Activated CD8-positive, alpha-beta memory T cell treated with anti-CD3 and anti-CD28 coated beads, Interleukin-2, amount 50 U/mL, for 4 hours (primary cell): ENCODE measurements at regions not wholly inside any gene's neighbourhood (a gene's known extent, or its start where the extent isn't known, plus 50 kb on each side); places are given as distances from the start of the nearest gene placed in this dataset.

Experiments
- DNase-seq: peaks from one replicate; pipeline ENCODE4 v3.0.0-alpha.2; 2020

- no peak for DNase-seq
These were observed 70.2 kb downstream of the HRH4 start for GRCh38 chr18:24530630-24531111.

DNA sequence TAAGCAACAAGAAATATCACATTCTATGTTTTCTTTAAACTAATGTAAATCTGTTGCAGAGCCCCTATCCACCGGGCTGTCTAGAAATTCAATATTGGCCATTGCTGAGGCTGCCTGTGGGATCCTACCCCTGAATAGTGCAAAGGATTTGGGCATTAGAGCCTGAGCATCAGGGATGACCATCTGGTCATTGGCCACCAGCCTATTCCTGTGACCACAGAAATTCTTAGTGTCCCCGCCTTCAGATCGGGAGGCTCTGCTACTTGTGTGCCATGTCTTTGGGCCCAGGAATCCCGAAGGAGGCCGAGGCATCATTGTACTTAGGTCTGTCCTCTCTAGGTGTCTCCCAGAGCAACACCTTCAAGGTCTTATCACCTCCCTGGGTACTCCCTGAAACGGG lies 73.8 kb downstream of the HRH4 start:
- no peak for DNase-seq

DNA sequence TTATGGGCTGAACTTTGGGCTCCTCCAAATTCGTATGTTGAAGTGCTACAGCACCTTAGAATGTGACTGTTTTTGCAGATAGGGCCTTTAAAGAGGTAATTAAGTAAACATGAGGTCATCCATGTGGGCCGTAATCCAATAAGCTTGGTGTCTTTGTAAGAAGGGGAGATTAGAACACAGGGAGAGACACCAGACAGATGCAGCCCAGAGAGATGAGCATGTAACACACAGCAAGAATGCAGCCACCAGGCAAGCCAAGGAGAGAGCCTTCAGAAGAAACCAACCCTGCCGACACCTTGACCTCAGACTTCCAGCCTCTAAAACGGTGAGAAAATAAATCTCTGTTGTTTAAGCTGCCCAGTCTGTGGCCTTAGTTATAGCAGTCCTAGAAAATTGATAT lies 74.3 kb downstream of the HRH4 start:
- DNase-seq: no peak

- no peak for DNase-seq
These were observed 75.3 kb downstream of the HRH4 start for GRCh38 chr18:24535527-24536295.

GRCh38 chr18:24536326-24536725 lies 75.9 kb downstream of the HRH4 start:
- no peak for DNase-seq

DNA sequence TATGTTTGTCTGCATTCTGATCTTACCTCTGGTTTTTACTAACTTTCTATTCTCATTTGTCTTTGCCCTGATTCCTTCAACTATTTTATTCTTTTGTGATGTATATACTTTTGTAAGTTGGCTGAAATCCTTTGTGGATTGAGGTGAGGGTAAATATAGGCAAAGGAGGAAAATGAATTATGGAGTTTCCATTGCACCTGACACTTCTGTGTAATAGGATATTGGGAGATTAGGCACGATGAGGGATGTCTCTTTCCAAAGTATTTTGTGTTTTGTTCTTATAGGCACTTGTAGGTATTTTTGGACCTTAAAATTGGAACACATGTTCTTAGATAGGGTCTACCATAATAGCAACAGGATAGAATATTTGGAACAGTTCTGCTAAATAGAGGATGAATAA lies 76.4 kb downstream of the HRH4 start:
- no peak for DNase-seq

DNA sequence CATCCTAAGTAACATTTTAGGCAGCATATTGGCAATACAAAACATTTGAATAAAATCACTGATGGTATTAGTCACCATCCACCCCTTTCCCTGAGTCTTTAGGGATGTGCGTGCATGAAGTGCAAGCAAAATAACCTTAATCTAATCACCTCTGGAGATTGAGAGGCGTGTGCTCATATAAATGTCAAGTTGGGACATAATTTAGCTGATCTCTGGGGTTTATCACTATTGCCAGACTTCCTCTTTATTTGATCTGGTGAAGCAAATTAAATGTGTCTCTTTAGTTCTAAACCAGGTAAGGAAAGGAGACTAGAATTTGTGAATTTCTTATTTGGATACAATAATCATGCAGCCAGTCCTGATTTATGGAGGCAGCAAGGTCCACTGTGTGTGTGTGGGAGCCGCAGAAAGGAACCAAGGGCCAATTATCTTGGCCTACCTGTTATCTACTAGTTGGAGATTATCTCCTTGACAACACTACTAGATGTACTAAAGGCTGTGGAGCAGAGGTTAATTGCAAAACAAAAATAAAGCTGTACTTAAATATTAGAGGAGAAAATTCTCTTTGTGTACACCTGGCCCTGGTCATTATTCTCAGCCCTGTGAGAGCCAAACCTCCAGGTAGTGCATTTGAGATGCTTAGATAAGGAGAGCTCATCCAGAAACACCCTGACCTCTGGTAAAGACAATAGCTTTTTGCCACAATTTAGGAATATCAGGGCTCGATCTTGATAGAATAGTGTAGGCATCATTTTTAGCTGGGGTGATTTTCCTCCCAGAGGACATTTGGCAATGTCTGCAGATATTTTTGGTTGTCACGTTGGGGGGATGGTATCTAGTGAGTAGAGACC lies 78.2 kb downstream of the HRH4 start:
- no peak for DNase-seq

DNA sequence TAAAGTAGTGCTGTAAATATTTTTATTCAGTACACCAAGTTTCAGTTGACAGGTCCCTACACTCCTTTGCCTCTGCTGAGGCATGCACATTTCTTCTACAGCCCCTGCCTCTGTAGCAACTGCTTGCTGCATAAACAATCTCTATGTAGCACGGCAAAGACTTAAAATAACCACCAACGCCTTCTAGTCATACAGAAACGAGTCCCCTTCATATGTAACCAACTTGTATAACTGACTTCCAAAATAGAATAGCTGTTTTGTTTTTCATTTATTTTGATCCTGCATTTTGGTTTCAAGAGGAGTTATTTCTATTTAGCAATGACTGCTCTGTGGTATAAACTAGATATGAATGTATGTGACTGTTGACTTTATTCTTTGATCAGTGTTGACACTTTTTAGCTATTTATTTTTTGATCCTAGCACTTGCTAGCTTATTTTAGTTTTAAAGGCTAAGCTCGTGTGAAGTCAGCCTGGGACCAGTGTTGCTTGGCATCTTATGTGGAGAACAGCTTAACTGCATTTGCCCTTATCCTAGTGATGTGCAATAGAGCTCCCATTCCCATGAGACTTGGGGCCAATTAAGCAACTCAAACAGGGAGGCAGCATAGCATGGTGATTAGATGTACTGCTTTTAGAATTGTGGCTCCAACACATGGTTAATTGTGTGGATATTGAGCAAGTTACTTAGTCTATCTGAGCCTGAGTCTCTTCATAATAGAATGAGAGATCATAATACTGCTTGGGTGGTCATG lies 79.6 kb downstream of the HRH4 start:
- DNase-seq: no peak

DNA sequence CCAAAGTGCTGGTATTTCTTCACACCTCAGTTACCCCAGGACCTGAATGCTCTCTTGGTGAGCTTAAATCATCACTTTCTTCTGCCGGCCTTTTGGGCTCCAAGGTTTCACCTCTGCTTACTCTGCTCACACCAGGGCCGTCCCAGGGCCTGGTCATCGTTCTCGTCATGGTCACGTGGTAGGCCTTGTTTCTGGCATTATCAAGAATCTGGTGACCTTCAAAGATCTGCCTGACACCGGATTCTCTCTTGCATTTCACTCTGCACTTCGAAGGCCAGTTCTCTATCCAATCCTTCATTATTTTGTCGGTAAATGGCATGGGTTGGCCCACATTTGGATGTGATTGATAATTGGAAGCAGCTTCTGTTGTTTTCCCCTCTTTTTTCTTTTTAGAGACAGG lies 80.5 kb downstream of the HRH4 start:
- DNase-seq: no peak

GRCh38 chr18:24543086-24543794 lies 82.8 kb downstream of the HRH4 start:
- no peak for DNase-seq

DNA sequence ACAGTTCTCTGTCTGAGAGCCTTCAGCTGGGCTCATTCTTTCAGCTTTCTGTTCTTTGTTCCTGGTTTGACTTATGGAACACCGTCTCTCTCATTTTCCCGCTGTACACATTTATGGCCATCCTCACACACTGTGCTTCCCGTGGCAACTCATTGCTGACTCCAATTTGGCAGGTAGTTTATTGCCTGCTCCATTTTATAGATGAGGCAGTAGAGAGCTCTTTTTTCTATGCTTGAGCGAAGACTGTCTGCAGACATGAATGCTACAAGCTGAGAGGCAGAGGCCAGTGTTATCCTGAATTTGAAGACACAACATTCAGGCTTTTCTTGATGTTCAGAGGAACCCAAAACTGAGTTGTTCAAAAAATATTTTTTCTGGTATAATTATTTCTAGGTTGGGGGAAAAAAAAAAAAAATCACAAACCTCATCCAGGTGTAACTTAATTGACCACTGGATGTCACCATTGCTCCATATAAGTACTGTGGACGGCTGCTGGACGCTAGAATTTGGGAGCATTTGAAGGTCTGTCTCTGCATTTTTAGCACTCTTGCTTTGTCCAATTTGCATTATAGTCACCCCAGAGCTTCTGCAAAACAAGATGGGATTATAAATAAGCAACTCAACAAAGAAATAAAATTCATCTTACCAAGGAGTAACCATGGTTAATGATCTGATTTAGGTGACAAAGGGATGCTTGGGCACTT lies 83.5 kb downstream of the HRH4 start:
- DNase-seq: no peak

- DNase-seq: no peak
These were observed 84.5 kb downstream of the HRH4 start for GRCh38 chr18:24544949-24545348.

DNA sequence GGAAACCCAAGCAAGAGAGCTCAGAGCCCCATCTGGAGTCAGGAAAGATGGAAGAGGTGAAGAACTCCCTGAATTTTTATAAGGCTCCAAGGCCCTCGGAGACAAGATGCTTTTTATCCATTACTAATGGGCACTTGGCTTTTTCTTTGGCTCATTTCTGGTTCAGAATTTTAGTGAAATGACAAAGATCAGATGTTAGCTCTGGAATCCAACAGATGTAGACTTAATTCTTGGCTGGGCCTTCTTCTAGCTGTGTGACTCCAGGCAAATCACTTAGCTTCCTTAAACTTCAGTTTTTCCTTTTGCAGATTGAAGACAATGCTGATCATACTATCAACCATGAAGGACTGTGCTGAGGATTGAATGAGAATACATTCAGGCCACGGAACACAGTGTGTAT lies 85.2 kb downstream of the HRH4 start:
- no peak for DNase-seq

- DNase-seq: no peak
These were observed 85.9 kb downstream of the HRH4 start for GRCh38 chr18:24546307-24546706.

DNA sequence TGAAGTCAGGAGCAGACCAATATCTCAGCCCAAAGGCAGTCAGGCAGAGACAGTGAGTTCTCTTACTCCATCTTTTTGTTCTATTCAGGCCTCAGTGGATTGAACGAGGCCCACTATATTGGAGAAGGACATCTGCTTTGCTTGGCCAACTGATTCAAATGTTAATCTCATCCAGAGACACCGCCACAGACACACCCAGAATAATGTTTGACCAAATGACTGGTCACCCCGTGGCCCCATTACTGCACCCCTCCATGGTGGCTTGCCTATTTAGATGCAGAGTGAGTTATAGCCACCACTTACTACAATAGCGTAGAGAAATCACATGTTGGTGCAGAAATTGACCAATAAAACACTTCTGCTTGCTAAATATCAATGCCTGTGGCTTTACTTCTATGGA lies 88.1 kb downstream of the HRH4 start:
- DNase-seq: no peak

GRCh38 chr18:24552218-24552617 lies 91.8 kb downstream of the HRH4 start:
- no peak for DNase-seq

- DNase-seq: no peak
These were observed 93.3 kb downstream of the HRH4 start for GRCh38 chr18:24553571-24554285.

DNA sequence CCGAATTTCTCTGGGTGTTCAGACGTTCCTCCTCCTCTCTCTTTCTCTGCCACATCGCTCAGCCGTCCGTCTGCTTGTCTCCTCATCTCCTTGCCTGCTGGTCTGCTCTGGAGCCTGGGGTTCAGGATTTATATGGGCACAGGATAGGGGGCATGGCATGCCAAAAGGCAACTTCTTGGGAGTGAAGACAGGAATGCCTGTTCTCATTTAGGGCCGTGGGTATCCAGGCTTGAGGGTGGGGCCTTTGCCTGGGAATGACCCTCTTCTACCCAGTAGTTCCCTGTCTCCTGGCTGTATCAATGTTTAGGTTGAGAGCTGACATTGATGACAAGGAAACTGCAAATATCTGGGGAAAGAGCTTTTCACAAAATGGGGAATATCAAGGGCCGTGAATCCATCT lies 98.0 kb downstream of the HRH4 start:
- no peak for DNase-seq

DNA sequence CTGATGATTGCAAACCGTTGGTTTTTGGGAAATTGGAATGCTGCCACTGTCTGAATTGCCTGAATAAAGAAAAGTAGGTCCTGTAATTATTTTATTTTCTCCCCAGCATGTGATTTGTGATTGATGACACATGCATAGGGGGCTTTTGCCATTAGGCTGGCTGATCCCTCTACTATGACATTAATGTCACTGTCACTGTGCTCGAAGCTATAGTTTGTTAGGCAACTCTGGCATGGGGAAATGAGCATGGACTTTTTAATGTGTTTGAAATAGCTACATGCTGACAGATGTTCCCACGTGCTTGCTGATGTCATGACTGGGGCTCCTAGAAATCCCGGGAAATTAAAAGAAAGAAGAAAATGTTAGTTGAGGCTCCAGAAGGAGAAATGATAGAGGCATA lies 99.1 kb downstream of the HRH4 start:
- no peak for DNase-seq

- no peak for DNase-seq
These were observed 100.1 kb downstream of the HRH4 start for GRCh38 chr18:24560511-24560981.

- no peak for DNase-seq
These were observed 101.0 kb downstream of the HRH4 start for GRCh38 chr18:24561369-24561965.
